ENCODE measurements at regions not wholly inside any gene's neighbourhood (a gene's known extent, or its start where the extent isn't known, plus 50 kb on each side); places are given as distances from the start of the nearest gene placed in this dataset.

DNA sequence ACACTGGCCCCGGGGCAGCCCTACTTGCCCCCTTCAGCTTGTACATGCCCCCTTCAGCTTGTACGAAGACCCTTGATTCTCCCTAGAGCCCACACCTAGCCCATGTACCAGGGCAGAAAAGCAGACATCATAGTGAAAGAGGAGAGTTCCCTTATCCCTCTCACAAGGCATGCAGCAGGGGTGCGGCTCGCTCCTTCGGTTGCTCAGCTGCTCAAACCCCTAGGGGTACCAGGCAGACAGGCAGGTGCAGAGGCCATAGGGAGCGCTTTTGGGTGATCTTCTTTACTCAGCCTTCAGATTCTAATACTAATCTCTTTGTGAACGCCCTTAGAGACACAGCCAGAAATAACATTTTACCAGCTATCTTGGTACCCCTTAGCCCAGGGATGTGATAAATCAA is 286.3 kb downstream of the NPIPA8 start:
- WGBS, 2 donors (ENCODE audit: extremely low coverage in 2 of 2, insufficient read length in 2 of 2, insufficient replicate concordance in 1 of 2): no CpG with 5 or more reads among the region's 7 CpGs
- Histone ChIP-seq H3K79me1 (ENCODE audit: low read depth, low read length) (no peaks in the 10 kb centered on the region), H3K4me3 (ENCODE audit: low read length in 2 of 2) (no peak overlapping the region), H4K8ac (ENCODE audit: low read depth, low read length) (no peak overlapping the region), H3K27ac (replicated peaks; ENCODE audit: low read length) (no peak overlapping the region), H3K4me1 (ENCODE audit: control insufficient read depth in 2 of 2, insufficient read depth in 1 of 2, low read depth in 1 of 2, low read length in 2 of 2) (no peaks in the 10 kb centered on the region), H3K14ac (ENCODE audit: low read length) (no peak overlapping the region), H3K9ac (ENCODE audit: low read depth, low read length, poor library complexity) (no peak overlapping the region), H2BK5ac (ENCODE audit: low read length) (no peak overlapping the region), H3K27me3 (ENCODE audit: control insufficient read depth in 3 of 3, insufficient read depth in 3 of 3, low read depth in 1 of 3, low read length in 3 of 3) (no peaks in the 10 kb centered on the region), H4K91ac (ENCODE audit: low read depth, low read length, poor library complexity) (no peak overlapping the region), H3K18ac (ENCODE audit: low read length) (no peak overlapping the region), H3K36me3 (replicated peaks in 1 of 2; ENCODE audit: control insufficient read depth in 2 of 2, insufficient read depth in 2 of 2, low read length in 2 of 2) (no peaks in the 10 kb centered on the region), H3K4me2 (ENCODE audit: insufficient read depth, low read length, poor library complexity, severe bottlenecking) (no peak overlapping the region), H3K23ac (ENCODE audit: low read depth, low read length, poor library complexity) (no peak overlapping the region), H2BK120ac (ENCODE audit: low read depth, low read length) (no peak overlapping the region), H2AFZ (ENCODE audit: low read length) (no peak overlapping the region), H3K9me3 (replicated peaks in 1 of 2; ENCODE audit: control insufficient read depth in 2 of 2, insufficient read depth in 1 of 2, low read depth in 1 of 2, low read length in 2 of 2) (no peaks in the 10 kb centered on the region), H2BK15ac (ENCODE audit: low read length) (no peak overlapping the region), H3K4ac (ENCODE audit: low read length) (no peak overlapping the region), H2BK12ac (ENCODE audit: low read length) (no peak overlapping the region), H2AK5ac (ENCODE audit: low read depth, low read length) (no peak overlapping the region)
- DNase-seq (ENCODE audit: low spot score): no peak

DNA sequence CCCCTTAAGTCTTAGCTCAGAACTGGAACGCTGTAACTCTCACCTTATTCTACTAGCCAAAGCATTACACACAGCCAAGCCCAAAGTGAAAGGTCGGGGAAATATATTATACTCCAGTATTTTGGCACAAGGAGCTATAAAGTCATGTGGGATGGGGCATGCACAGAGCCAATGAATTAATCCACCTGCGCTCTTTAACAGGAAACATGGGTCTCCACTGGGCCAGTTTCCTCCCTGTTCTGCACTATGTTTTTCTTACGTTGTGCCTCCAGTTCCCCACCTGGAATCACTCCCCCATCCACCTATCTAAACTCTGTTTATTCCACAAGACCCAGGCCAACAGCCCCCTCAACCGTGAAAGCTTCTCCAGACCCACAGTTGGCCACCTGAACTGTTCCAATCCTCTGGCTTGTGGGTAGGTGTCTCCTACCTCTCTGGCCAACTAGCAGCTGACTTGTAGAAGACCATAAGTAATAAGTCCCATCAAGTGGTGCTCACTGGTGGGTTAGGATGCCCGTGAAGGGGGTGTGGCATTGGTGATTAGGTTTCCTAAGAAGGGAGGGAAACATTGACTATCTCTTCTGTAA is 286.9 kb downstream of the NPIPA8 start:
- Histone ChIP-seq H3K79me1 (ENCODE audit: low read depth, low read length) (no peaks in the 10 kb centered on the region), H3K18ac (ENCODE audit: low read length) (no peak overlapping the region), H4K91ac (ENCODE audit: low read depth, low read length, poor library complexity) (no peak overlapping the region), H2AK5ac (ENCODE audit: low read depth, low read length) (no peak overlapping the region), H3K36me3 (replicated peaks in 1 of 2; ENCODE audit: control insufficient read depth in 2 of 2, insufficient read depth in 2 of 2, low read length in 2 of 2) (no peaks in the 10 kb centered on the region), H3K4me2 (ENCODE audit: insufficient read depth, low read length, poor library complexity, severe bottlenecking) (no peak overlapping the region), H2BK12ac (ENCODE audit: low read length) (no peak overlapping the region), H3K4ac (ENCODE audit: low read length) (no peak overlapping the region), H3K4me1 (ENCODE audit: control insufficient read depth in 2 of 2, insufficient read depth in 1 of 2, low read depth in 1 of 2, low read length in 2 of 2) (no peaks in the 10 kb centered on the region), H2AFZ (ENCODE audit: low read length) (no peak overlapping the region), H3K9ac (ENCODE audit: low read depth, low read length, poor library complexity) (no peak overlapping the region), H3K9me3 (replicated peaks in 1 of 2; ENCODE audit: control insufficient read depth in 2 of 2, insufficient read depth in 1 of 2, low read depth in 1 of 2, low read length in 2 of 2) (no peaks in the 10 kb centered on the region), H3K4me3 (ENCODE audit: low read length in 2 of 2) (no peak overlapping the region), H2BK5ac (ENCODE audit: low read length) (no peak overlapping the region), H2BK15ac (ENCODE audit: low read length) (no peak overlapping the region), H3K27me3 (ENCODE audit: control insufficient read depth in 3 of 3, insufficient read depth in 3 of 3, low read depth in 1 of 3, low read length in 3 of 3) (no peaks in the 10 kb centered on the region), H4K8ac (ENCODE audit: low read depth, low read length) (no peak overlapping the region), H3K27ac (replicated peaks; ENCODE audit: low read length) (no peak overlapping the region), H2BK120ac (ENCODE audit: low read depth, low read length) (no peak overlapping the region), H3K14ac (ENCODE audit: low read length) (no peak overlapping the region), H3K23ac (ENCODE audit: low read depth, low read length, poor library complexity) (no peak overlapping the region)
- no CpG with 5 or more reads among the region's 6 CpGs for WGBS, 2 donors (ENCODE audit: extremely low coverage in 2 of 2, insufficient read length in 2 of 2, insufficient replicate concordance in 1 of 2)
- no peak for DNase-seq (ENCODE audit: low spot score)

DNA sequence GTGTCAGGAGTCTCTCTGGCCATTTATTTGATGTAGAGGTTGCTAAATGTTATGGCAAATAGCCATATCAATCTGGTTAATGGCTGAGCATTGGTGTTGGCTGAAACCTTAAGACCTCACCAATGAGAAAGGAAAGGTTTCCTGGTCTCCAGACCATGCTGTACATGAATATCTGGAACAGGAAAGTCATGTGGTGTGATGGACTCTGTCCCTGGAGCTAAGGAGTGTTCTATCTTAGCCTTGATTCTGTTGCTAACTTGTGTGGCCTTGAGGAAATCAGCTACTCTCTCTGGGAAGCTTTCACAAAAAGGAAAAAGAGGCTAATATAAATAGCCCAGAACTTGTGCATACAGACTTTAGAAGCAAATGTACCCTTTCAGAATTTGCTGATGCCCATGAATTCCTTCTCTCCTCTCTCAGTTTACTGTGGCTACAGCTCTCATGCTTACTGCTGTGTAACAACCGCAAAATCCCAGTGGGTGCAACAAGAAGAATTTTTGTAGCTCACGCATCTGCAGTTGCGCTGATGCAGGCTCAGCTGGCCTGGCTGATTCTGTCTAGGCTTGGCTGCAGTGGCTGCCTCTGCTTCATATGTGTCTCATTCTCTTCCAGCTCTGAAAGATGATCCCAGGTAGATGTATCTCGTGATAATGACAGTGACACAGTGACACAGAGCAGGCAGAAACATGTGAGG is 287.5 kb downstream of the NPIPA8 start:
- Histone ChIP-seq H3K27me3 (ENCODE audit: control insufficient read depth in 3 of 3, insufficient read depth in 3 of 3, low read depth in 1 of 3, low read length in 3 of 3) (no peaks in the 10 kb centered on the region), H3K23ac (ENCODE audit: low read depth, low read length, poor library complexity) (no peak overlapping the region), H3K4me2 (ENCODE audit: insufficient read depth, low read length, poor library complexity, severe bottlenecking) (no peak overlapping the region), H2BK120ac (ENCODE audit: low read depth, low read length) (no peak overlapping the region), H3K14ac (ENCODE audit: low read length) (no peak overlapping the region), H3K27ac (replicated peaks; ENCODE audit: low read length) (no peak overlapping the region), H3K18ac (ENCODE audit: low read length) (no peak overlapping the region), H2BK12ac (ENCODE audit: low read length) (no peak overlapping the region), H4K8ac (ENCODE audit: low read depth, low read length) (no peak overlapping the region), H3K36me3 (replicated peaks in 1 of 2; ENCODE audit: control insufficient read depth in 2 of 2, insufficient read depth in 2 of 2, low read length in 2 of 2) (no peaks in the 10 kb centered on the region), H2BK15ac (ENCODE audit: low read length) (no peak overlapping the region), H3K4me1 (ENCODE audit: control insufficient read depth in 2 of 2, insufficient read depth in 1 of 2, low read depth in 1 of 2, low read length in 2 of 2) (no peaks in the 10 kb centered on the region), H3K79me1 (ENCODE audit: low read depth, low read length) (no peaks in the 10 kb centered on the region), H3K4me3 (ENCODE audit: low read length in 2 of 2) (no peak overlapping the region), H4K91ac (ENCODE audit: low read depth, low read length, poor library complexity) (no peak overlapping the region), H2BK5ac (ENCODE audit: low read length) (no peak overlapping the region), H3K9ac (ENCODE audit: low read depth, low read length, poor library complexity) (no peak overlapping the region), H2AFZ (ENCODE audit: low read length) (no peak overlapping the region), H3K9me3 (replicated peaks in 1 of 2; ENCODE audit: control insufficient read depth in 2 of 2, insufficient read depth in 1 of 2, low read depth in 1 of 2, low read length in 2 of 2) (no peaks in the 10 kb centered on the region), H3K4ac (ENCODE audit: low read length) (no peak overlapping the region), H2AK5ac (ENCODE audit: low read depth, low read length) (no peak overlapping the region)
- no CpG with 5 or more reads among the region's 4 CpGs for WGBS, 2 donors (ENCODE audit: extremely low coverage in 2 of 2, insufficient read length in 2 of 2, insufficient replicate concordance in 1 of 2)
- no peak for DNase-seq (ENCODE audit: low spot score)

DNA sequence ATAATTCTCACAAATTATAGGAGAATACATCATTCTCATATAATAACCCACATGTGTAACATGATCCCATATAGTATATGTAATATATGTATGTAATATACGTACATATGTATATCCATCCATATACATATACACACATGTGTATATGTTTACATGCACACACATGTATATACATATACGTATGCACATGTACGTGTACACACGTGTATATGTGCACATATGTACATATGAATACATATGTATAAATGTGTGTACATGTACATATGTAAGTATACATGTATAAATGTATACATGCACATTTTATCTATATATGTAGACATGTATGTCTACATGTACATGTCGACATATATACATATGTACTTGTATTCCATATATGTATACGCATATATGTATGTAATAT is 288.8 kb downstream of the NPIPA8 start:
- Histone ChIP-seq H4K8ac (ENCODE audit: low read depth, low read length) (no peak overlapping the region), H3K36me3 (replicated peaks in 1 of 2; ENCODE audit: control insufficient read depth in 2 of 2, insufficient read depth in 2 of 2, low read length in 2 of 2) (no peaks in the 10 kb centered on the region), H3K9me3 (replicated peaks in 1 of 2; ENCODE audit: control insufficient read depth in 2 of 2, insufficient read depth in 1 of 2, low read depth in 1 of 2, low read length in 2 of 2) (no peaks in the 10 kb centered on the region), H2BK15ac (ENCODE audit: low read length) (no peak overlapping the region), H3K27ac (replicated peaks; ENCODE audit: low read length) (no peak overlapping the region), H2BK5ac (ENCODE audit: low read length) (no peak overlapping the region), H4K91ac (ENCODE audit: low read depth, low read length, poor library complexity) (no peak overlapping the region), H2BK12ac (ENCODE audit: low read length) (no peak overlapping the region), H3K79me1 (ENCODE audit: low read depth, low read length) (no peaks in the 10 kb centered on the region), H3K23ac (ENCODE audit: low read depth, low read length, poor library complexity) (no peak overlapping the region), H3K4me3 (ENCODE audit: low read length in 2 of 2) (no peak overlapping the region), H3K27me3 (ENCODE audit: control insufficient read depth in 3 of 3, insufficient read depth in 3 of 3, low read depth in 1 of 3, low read length in 3 of 3) (no peaks in the 10 kb centered on the region), H3K14ac (ENCODE audit: low read length) (no peak overlapping the region), H3K18ac (ENCODE audit: low read length) (no peak overlapping the region), H3K4me1 (ENCODE audit: control insufficient read depth in 2 of 2, insufficient read depth in 1 of 2, low read depth in 1 of 2, low read length in 2 of 2) (no peaks in the 10 kb centered on the region), H3K4ac (ENCODE audit: low read length) (no peak overlapping the region), H2BK120ac (ENCODE audit: low read depth, low read length) (no peak overlapping the region), H2AK5ac (ENCODE audit: low read depth, low read length) (no peak overlapping the region), H3K4me2 (ENCODE audit: insufficient read depth, low read length, poor library complexity, severe bottlenecking) (no peak overlapping the region), H2AFZ (ENCODE audit: low read length) (no peak overlapping the region), H3K9ac (ENCODE audit: low read depth, low read length, poor library complexity) (no peak overlapping the region)
- WGBS, 2 donors (ENCODE audit: extremely low coverage in 2 of 2, insufficient read length in 2 of 2, insufficient replicate concordance in 1 of 2): no CpG with 5 or more reads among the region's 6 CpGs
- no peak for DNase-seq (ENCODE audit: low spot score)

All from neuronal stem cell (in vitro differentiated cells).